ENCODE measurements at regions not wholly inside any gene's neighbourhood (a gene's known extent, or its start where the extent isn't known, plus 50 kb on each side); places are given as distances from the start of the nearest gene placed in this dataset.

GRCh38 chr3:101984356-101984755 is 135.0 kb downstream of the NFKBIZ start:
- POLR2A ChIA-PET, result no interaction called here
- no peak for DNase-seq
- H3K27me3 Mint-ChIP-seq (ENCODE audit: insufficient read depth, unreplicated experiment), result peaks cover 6% of the 10 kb centered on the region
- no peak overlapping the region for H3K27ac Mint-ChIP-seq (ENCODE audit: unreplicated experiment)
- H3K4me3 Mint-ChIP-seq (ENCODE audit: unreplicated experiment), result no peak overlapping the region
- BruUV-seq (replicated peaks), result no TSS peak
- TF ChIP-seq, protein P1, sequence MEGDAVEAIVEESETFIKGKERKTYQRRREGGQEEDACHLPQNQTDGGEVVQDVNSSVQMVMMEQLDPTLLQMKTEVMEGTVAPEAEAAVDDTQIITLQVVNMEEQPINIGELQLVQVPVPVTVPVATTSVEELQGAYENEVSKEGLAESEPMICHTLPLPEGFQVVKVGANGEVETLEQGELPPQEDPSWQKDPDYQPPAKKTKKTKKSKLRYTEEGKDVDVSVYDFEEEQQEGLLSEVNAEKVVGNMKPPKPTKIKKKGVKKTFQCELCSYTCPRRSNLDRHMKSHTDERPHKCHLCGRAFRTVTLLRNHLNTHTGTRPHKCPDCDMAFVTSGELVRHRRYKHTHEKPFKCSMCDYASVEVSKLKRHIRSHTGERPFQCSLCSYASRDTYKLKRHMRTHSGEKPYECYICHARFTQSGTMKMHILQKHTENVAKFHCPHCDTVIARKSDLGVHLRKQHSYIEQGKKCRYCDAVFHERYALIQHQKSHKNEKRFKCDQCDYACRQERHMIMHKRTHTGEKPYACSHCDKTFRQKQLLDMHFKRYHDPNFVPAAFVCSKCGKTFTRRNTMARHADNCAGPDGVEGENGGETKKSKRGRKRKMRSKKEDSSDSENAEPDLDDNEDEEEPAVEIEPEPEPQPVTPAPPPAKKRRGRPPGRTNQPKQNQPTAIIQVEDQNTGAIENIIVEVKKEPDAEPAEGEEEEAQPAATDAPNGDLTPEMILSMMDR (IDR thresholded peaks at IDR 0.05; ENCODE audit: insufficient read depth in 1 of 2, low read depth in 1 of 2, low read length in 1 of 2, severe bottlenecking in 1 of 2, unreplicated experiment in 1 of 2), result no peak
- no peaks in the 10 kb centered on the region for H3K4me1 Mint-ChIP-seq (ENCODE audit: low read depth, unreplicated experiment)
- Histone ChIP-seq H3K4me1 (no peaks in the 10 kb centered on the region), H3K9me3 (no peaks in the 10 kb centered on the region), H3K36me3 (ENCODE audit: control insufficient read depth, insufficient read depth, low read length) (no peaks in the 10 kb centered on the region), H3K4me3 (ENCODE audit: low read depth, low read length) (no peak overlapping the region), H3K27me3 (replicated peaks; ENCODE audit: control insufficient read depth, insufficient read depth, low read length) (no peaks in the 10 kb centered on the region)
- no peaks in the 10 kb centered on the region for H3K36me3 Mint-ChIP-seq (ENCODE audit: insufficient read depth, unreplicated experiment)
- CTCF ChIA-PET, result no interaction called here
- no peaks in the 10 kb centered on the region for H3K9me3 Mint-ChIP-seq (ENCODE audit: unreplicated experiment)
- intact Hi-C loops (cut with micrococcal nuclease; ENCODE audit: unreplicated experiment), result no loop called here

DNA sequence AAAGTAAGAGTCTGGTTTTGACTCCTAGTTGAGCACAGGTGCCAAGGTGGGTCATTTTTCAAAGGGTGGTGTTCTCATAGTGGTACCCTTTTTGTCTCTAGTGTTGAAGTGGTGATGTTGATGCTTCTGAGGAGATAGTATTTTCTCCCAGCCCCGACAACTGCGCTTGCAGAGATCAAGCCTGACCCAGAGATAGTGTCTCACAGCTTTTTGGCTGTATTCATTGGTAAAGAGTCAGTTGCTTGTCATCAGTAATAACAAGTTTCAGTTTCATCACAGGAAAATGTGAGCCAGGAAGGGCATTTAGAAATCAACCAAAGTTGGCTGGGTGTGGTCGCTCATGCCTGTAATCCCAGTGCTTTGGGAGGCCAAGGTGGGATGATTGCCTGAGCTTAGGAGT is 139.3 kb downstream of the NFKBIZ start:
- BruUV-seq (replicated peaks), result no TSS peak
- no peaks in the 10 kb centered on the region for H3K4me1 Mint-ChIP-seq (ENCODE audit: low read depth, unreplicated experiment)

GRCh38 chr3:101989578-101990200 is 140.4 kb downstream of the NFKBIZ start:
- Mint-ChIP-seq H3K27ac (ENCODE audit: unreplicated experiment) (no peak overlapping the region), H3K9me3 (ENCODE audit: unreplicated experiment) (no peaks in the 10 kb centered on the region), H3K36me3 (ENCODE audit: insufficient read depth, unreplicated experiment) (no peaks in the 10 kb centered on the region), H3K4me3 (ENCODE audit: unreplicated experiment) (no peak overlapping the region), H3K4me1 (ENCODE audit: low read depth, unreplicated experiment) (no peaks in the 10 kb centered on the region), H3K27me3 (ENCODE audit: insufficient read depth, unreplicated experiment) (no peaks in the 10 kb centered on the region)
- no peak overlapping the region for H3K4me3 ChIP-seq (ENCODE audit: low read depth, low read length)
- intact Hi-C loops (cut with micrococcal nuclease; ENCODE audit: unreplicated experiment), result loop anchor here (10.0 kb wide), 1 partner anchor 175 kb away; no protein-coding TSS in a partner anchor
- ChIA-PET POLR2A (no interaction called here), CTCF (no interaction called here)
- no peaks in the 10 kb centered on the region for H3K27me3 ChIP-seq (replicated peaks; ENCODE audit: control insufficient read depth, insufficient read depth, low read length)
- H3K36me3 ChIP-seq (ENCODE audit: control insufficient read depth, insufficient read depth, low read length), result no peaks in the 10 kb centered on the region
- TF ChIP-seq, protein P1 (IDR thresholded peaks at IDR 0.05; ENCODE audit: insufficient read depth in 1 of 2, low read depth in 1 of 2, low read length in 1 of 2, severe bottlenecking in 1 of 2, unreplicated experiment in 1 of 2), result no peak
- no TSS peak for BruUV-seq (replicated peaks)
- H3K9me3 ChIP-seq, result no peaks in the 10 kb centered on the region
- no peak for DNase-seq
- H3K4me1 ChIP-seq, result no peaks in the 10 kb centered on the region

More for the DNA sequence above, 139.3 kb downstream of the NFKBIZ start:
- Histone ChIP-seq H3K9me3 (no peaks in the 10 kb centered on the region), H3K4me1 (no peaks in the 10 kb centered on the region), H3K36me3 (ENCODE audit: control insufficient read depth, insufficient read depth, low read length) (no peaks in the 10 kb centered on the region), H3K27me3 (replicated peaks; ENCODE audit: control insufficient read depth, insufficient read depth, low read length) (no peaks in the 10 kb centered on the region), H3K4me3 (ENCODE audit: low read depth, low read length) (no peak overlapping the region)
- intact Hi-C loops (cut with micrococcal nuclease; ENCODE audit: unreplicated experiment), result no loop called here
- POLR2A ChIA-PET, result no interaction called here
- H3K4me3 Mint-ChIP-seq (ENCODE audit: unreplicated experiment), result no peak overlapping the region
- no peak overlapping the region for H3K27ac Mint-ChIP-seq (ENCODE audit: unreplicated experiment)
- DNase-seq, result no peak
- no peaks in the 10 kb centered on the region for H3K9me3 Mint-ChIP-seq (ENCODE audit: unreplicated experiment)
- H3K36me3 Mint-ChIP-seq (ENCODE audit: insufficient read depth, unreplicated experiment), result no peaks in the 10 kb centered on the region
- CTCF ChIA-PET, result no interaction called here
- no peaks in the 10 kb centered on the region for H3K27me3 Mint-ChIP-seq (ENCODE audit: insufficient read depth, unreplicated experiment)
- TF ChIP-seq, protein P1 (IDR thresholded peaks at IDR 0.05; ENCODE audit: insufficient read depth in 1 of 2, low read depth in 1 of 2, low read length in 1 of 2, severe bottlenecking in 1 of 2, unreplicated experiment in 1 of 2), result no peak

Measured in Caco-2 (cell line).